Kidney (tissue), 13 donors: ENCODE measurements at regions not wholly inside any gene's neighbourhood (a gene's known extent, or its start where the extent isn't known, plus 50 kb on each side); places are given as distances from the start of the nearest gene placed in this dataset.

Experiments used
- DNase-seq, 5 donors: peaks; one replicate each; pipeline ENCODE4 v3.0.0-alpha.2; 2013 to 2020
- FAIRE-seq: peaks from 2 replicates; lab custom pipeline; 2012; peaks lifted over from hg19 to GRCh38; lab: Jason Lieb, UNC
- H3K27ac ChIP-seq, 2 donors: one replicate each; pipeline ENCODE4 v1.7.0; 2013; ENCODE audit warnings: low read depth in 2 of 2, low read length in 2 of 2, inconsistent platforms in 1 of 2
- H3K27me3 ChIP-seq: one replicate; pipeline ENCODE4 v1.7.1; 2013; ENCODE audit warnings: low read length, inconsistent platforms; ENCODE audit not compliant: control insufficient read depth, insufficient read depth
- H3K36me3 ChIP-seq, 3 donors: one replicate each; pipeline versions ENCODE4 v1.7.0 to v1.7.1; 2013; ENCODE audit warnings: low read length in 3 of 3, control low read depth in 1 of 3, inconsistent platforms in 1 of 3; ENCODE audit not compliant: insufficient read depth in 3 of 3, control insufficient read depth in 2 of 3
- H3K4me1 ChIP-seq, 3 donors: one replicate each; pipeline versions ENCODE4 v1.7.0 to v1.7.1; 2013; ENCODE audit warnings: low read length in 3 of 3, inconsistent platforms in 1 of 3, low read depth in 1 of 3; ENCODE audit not compliant: control insufficient read depth in 2 of 3, insufficient read depth in 2 of 3
- H3K4me3 ChIP-seq, 3 donors: one replicate each; pipeline versions ENCODE4 v1.7.0 to v1.8.1; 2013; ENCODE audit warnings: low read length in 3 of 3, control low read depth in 1 of 3, inconsistent platforms in 1 of 3
- H3K9ac ChIP-seq, 3 donors: one replicate each; pipeline versions ENCODE4 v1.7.0 to v1.7.1; 2013; ENCODE audit warnings: low read length in 3 of 3, control low read depth in 1 of 3, inconsistent platforms in 1 of 3
- H3K9me3 ChIP-seq, 3 donors: one replicate each; pipeline versions ENCODE4 v1.7.0 to v1.7.1; 2013; ENCODE audit warnings: low read length in 3 of 3, control low read depth in 1 of 3, inconsistent platforms in 1 of 3; ENCODE audit not compliant: control insufficient read depth in 2 of 3, insufficient read depth in 1 of 3
- CTCF ChIP-seq: IDR thresholded peaks from 3 replicates; pipeline ENCODE4 v1.5.1; 2012; ENCODE audit warnings: mild to moderate bottlenecking, moderate library complexity, borderline replicate concordance; ENCODE audit not compliant: insufficient read depth; ENCODE audit errors: extremely low read depth
- intact Hi-C: fragments of 100-400 bp; cut with DNase I; formaldehyde crosslinking; loops from one replicate; pipeline ENCODE4 v1.11.1; 2022
- donor health status: control.
- donor health status: control.
- donor health status: control.
- donor health status: control.
- donor health status: control.
- donor health status: DM: yes; HTN: yes; CAD: no.
- donor health status: Normal renal cell carcinoma (clear cell type).

GRCh38 chrX:46398874-46399273, 146.3 kb downstream of the ZNF674 start:
- H3K9ac ChIP-seq = no peak overlapping the region
- DNase-seq (no peak), FAIRE-seq (no peak)
- no peak overlapping the region for H3K27ac ChIP-seq
- H3K4me1 ChIP-seq = no peaks in the 10 kb centered on the region
- H3K4me3 ChIP-seq = no peak overlapping the region
- H3K9me3 ChIP-seq = no peaks in the 10 kb centered on the region
- no peaks in the 10 kb centered on the region for H3K27me3 ChIP-seq
- TF ChIP-seq CTCF = no peak
- intact Hi-C loops = no loop called here
- H3K36me3 ChIP-seq = no peaks in the 10 kb centered on the region

DNA sequence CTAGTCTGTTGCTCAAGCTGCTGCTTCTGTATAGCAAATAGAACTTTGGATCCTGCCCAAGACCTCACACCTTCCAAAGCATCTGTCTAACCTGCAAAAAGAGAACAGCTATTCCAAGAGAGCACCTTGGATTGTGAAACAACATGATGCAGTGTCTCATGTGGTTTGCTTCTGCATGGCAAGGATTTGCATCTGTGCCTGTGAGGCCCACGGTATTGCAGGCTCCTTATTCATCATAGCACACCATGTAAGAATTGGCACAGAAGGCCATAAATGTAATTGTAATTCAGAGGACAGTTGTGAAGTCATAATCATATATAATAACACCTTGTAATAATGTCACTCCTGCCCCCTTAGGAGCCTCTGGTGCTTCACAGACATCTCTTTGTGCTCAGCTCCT, 147.1 kb downstream of the ZNF674 start:
- DNase-seq (no peak), FAIRE-seq (no peak)
- no peak overlapping the region for H3K4me3 ChIP-seq
- no peak for TF ChIP-seq CTCF
- no peaks in the 10 kb centered on the region for H3K36me3 ChIP-seq
- no peaks in the 10 kb centered on the region for H3K4me1 ChIP-seq
- intact Hi-C loops = no loop called here
- H3K9ac ChIP-seq = no peak overlapping the region
- H3K27me3 ChIP-seq = no peaks in the 10 kb centered on the region
- H3K27ac ChIP-seq = no peak overlapping the region
- no peaks in the 10 kb centered on the region for H3K9me3 ChIP-seq

GRCh38 chrX:46386511-46386910, 158.7 kb downstream of the ZNF674 start:
- Histone ChIP-seq H3K4me1 (no peaks in the 10 kb centered on the region), H3K9ac (no peak overlapping the region), H3K27ac (no peak overlapping the region), H3K36me3 (no peaks in the 10 kb centered on the region), H3K27me3 (no peaks in the 10 kb centered on the region), H3K9me3 (no peaks in the 10 kb centered on the region), H3K4me3 (no peak overlapping the region)
- TF ChIP-seq CTCF = no peak
- intact Hi-C loops = no loop called here
- FAIRE-seq = no peak
- no peak for DNase-seq

DNA sequence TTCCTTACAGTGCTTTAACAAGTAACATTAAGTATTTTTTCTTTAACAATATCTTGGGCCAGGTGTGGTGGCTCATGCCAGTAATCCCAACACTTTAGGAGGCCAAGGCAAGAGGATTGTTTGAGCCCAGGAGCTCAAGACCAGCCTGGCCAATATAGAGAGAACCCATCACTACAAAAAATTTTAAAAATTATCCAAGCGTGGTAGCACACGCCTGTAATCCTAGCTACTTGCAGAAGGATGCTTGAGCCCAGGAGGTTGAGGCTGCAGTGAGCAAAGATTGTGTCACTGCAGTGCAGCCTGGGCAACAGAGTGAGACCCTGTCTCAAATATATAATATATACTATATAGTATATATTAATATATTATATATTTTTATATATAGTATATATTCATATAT, 162.2 kb downstream of the ZNF674 start:
- H3K27ac ChIP-seq = no peak overlapping the region
- no peaks in the 10 kb centered on the region for H3K36me3 ChIP-seq
- intact Hi-C loops = no loop called here
- no peaks in the 10 kb centered on the region for H3K4me1 ChIP-seq
- H3K27me3 ChIP-seq = no peaks in the 10 kb centered on the region
- TF ChIP-seq CTCF = no peak
- no peaks in the 10 kb centered on the region for H3K9me3 ChIP-seq
- no peak overlapping the region for H3K4me3 ChIP-seq
- no peak for DNase-seq
- FAIRE-seq = no peak
- H3K9ac ChIP-seq = no peak overlapping the region
